Liver (tissue), 3 donors: ENCODE measurements at regions not wholly inside any gene's neighbourhood (a gene's known extent, or its start where the extent isn't known, plus 50 kb on each side); places are given as distances from the start of the nearest gene placed in this dataset.

Source experiments
- CTCF ChIP-seq: fragments of 150-350 bp; IDR thresholded peaks from 2 replicates; pipeline ENCODE4 v1.5.1; 2017; ENCODE audit warnings: improper control_type of control experiment, low read depth, low read length; ENCODE audit not compliant: missing input control
- EGR1 ChIP-seq, 2 donors: IDR thresholded peaks; 2 replicates each; pipeline ENCODE4 v1.6.1; 2016 to 2018; ENCODE audit warnings: antibody characterized with exemption in 2 of 2, low read depth in 2 of 2
- FOXA2 ChIP-seq: IDR thresholded peaks from 2 replicates; pipeline ENCODE4 v1.6.1; 2016; ENCODE audit warnings: antibody characterized with exemption
- HNF4A ChIP-seq, 2 donors: conservative IDR thresholded peaks; 2 replicates each; pipeline ENCODE4 v1.6.1; 2016; ENCODE audit warnings: antibody characterized with exemption in 2 of 2, mild to moderate bottlenecking in 2 of 2
- NR2F2 ChIP-seq: IDR thresholded peaks from 2 replicates; pipeline ENCODE4 v1.6.1; 2016; ENCODE audit warnings: antibody characterized with exemption
- RAD21 ChIP-seq, 2 donors: IDR thresholded peaks; 2 replicates each; pipeline ENCODE4 v1.6.1; 2016; ENCODE audit warnings: antibody characterized with exemption in 2 of 2, mild to moderate bottlenecking in 2 of 2
- REST ChIP-seq: IDR thresholded peaks from 2 replicates; pipeline ENCODE4 v1.6.1; 2016; ENCODE audit warnings: antibody characterized with exemption, mild to moderate bottlenecking
- RXRA ChIP-seq, 2 donors: IDR thresholded peaks; 2 replicates each; pipeline ENCODE4 v1.6.1; 2017 to 2018; ENCODE audit warnings: antibody characterized with exemption in 2 of 2, mild to moderate bottlenecking in 1 of 2
- SP1 ChIP-seq: IDR thresholded peaks from 2 replicates; pipeline ENCODE4 v1.6.1; 2018; ENCODE audit warnings: antibody characterized with exemption, mild to moderate bottlenecking
- TAF1 ChIP-seq: conservative IDR thresholded peaks from 2 replicates; pipeline ENCODE4 v1.6.1; 2016; ENCODE audit warnings: antibody characterized with exemption, mild to moderate bottlenecking
- YY1 ChIP-seq: IDR thresholded peaks from 2 replicates; pipeline ENCODE4 v1.6.1; 2016; ENCODE audit warnings: antibody characterized with exemption, mild to moderate bottlenecking
- TF ChIP-seq, protein P1 (sequence below): IDR thresholded peaks from 2 replicates; pipeline ENCODE4 v1.6.1; 2016; ENCODE audit warnings: antibody characterized with exemption
- donor health status: healthy.
- donor health status: healthy.

GRCh38 chr4:58749206-58749605, 1639.0 kb upstream of the IGFBP7 start:
- no peak for TF ChIP-seq CTCF
- TF ChIP-seq REST, result no peak
- no peak for TF ChIP-seq RAD21 (IDR thresholded peaks at IDR 0.05)
- TF ChIP-seq HNF4A (conservative IDR thresholded peaks at IDR 0.05), result no peak
- TF ChIP-seq YY1, result no peak
- no peak for TF ChIP-seq TAF1
- TF ChIP-seq RXRA (IDR thresholded peaks at IDR 0.05), result no peak
- TF ChIP-seq NR2F2, result no peak
- TF ChIP-seq, protein P1, sequence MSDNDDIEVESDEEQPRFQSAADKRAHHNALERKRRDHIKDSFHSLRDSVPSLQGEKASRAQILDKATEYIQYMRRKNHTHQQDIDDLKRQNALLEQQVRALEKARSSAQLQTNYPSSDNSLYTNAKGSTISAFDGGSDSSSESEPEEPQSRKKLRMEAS, result no peak
- no peak for TF ChIP-seq FOXA2
- no peak for TF ChIP-seq SP1
- TF ChIP-seq EGR1 (IDR thresholded peaks at IDR 0.05; ENCODE audit: low read depth in 2 of 2), result no peak
